ENCODE measurements at regions not wholly inside any gene's neighbourhood (a gene's known extent, or its start where the extent isn't known, plus 50 kb on each side); places are given as distances from the start of the nearest gene placed in this dataset.

- DNase-seq (ENCODE audit: low read depth, low spot score): no peak
- H3K27ac ChIP-seq: no peak overlapping the region
Observed at GRCh38 chr5:24916863-24917262, 272.1 kb upstream of the CDH10 start.

- no peak for DNase-seq (ENCODE audit: low read depth, low spot score)
- H3K27ac ChIP-seq: no peak overlapping the region
Observed at GRCh38 chr5:24909210-24909609, 264.4 kb upstream of the CDH10 start.

DNA sequence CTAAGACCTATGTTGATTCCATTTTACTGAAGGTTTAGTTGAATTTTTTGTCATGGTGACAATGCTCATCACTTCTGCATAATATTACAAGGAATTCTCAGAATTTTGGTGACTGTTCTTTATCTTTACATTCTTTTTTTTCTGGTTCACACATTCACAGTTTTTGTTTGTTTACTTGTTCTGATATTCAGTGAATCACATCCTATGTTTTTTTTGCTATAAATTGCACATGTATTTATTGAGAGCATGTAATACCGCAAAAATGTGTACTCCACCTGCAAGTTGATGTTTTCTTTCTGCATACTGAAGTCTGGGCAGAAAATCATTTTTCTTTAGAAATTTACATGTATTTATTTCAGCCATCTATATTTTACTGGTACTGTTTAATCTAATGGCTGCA is 261.9 kb upstream of the CDH10 start:
- DNase-seq (ENCODE audit: low read depth, low spot score): no peak
- H3K27ac ChIP-seq: no peak overlapping the region

DNA sequence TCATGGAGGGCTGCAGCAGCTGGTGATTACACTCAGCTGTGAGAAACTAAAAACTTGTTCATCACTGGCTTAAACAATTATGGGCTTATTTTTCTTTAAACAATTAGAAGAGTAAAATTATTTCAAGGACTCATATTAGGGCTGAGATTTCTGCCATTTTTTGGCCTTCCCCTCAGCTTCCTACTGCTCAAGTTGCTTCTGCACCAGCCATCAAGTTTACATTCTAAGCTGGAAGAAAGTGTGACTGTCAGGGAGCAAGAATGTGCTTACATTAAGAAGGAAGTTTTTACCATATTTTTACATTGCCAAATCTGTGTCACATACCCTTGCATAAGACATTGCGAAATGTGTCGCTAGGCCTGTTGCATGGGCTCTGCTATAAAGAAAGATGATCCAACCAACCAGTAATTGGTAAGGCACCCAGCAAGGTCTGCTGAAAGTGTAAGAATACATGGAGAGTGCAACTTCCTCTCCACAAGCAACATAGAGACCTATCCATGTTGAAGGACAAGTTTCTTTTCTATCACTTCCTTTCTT is 260.3 kb upstream of the CDH10 start:
- no peak for DNase-seq (ENCODE audit: low read depth, low spot score)
- no peak overlapping the region for H3K27ac ChIP-seq

DNA sequence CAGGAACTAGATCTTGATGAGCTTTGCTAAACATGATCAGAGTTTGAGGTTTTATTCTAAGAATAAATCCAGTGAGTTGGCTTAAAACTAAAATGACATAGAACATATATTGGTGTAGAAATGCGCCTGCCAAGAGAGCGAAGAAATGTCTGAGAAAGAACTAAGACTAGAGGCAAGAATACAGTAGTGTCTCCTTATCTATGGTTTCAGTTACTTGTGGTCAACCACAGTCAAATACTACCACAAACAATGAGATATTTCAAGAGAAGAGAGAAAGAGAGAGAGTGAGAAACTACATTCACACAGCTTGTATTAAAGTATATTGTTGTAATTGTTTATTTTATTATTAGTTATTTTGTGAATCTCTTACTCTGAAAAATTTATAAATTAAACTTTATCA is 254.4 kb upstream of the CDH10 start:
- no peak for DNase-seq (ENCODE audit: low read depth, low spot score)
- no peak overlapping the region for H3K27ac ChIP-seq

DNA sequence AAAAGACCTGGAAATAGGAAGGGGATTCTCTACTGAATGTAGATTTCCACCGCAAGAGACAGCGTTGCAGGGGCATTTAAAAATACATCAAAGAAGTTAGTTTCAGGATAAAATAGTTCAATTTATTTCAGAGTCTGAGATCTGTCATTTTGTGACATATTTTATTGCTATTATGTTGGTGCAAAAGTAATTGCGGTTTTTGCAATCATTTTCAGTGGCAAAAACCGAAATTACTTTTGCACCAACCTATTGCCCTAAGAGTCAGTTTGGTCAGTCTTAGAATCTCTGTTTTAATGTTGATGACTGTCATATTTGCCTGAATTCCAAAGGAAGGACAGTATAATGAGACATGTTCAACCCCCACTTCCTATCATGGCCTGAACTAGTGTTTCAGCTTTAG is 219.5 kb upstream of the CDH10 start:
- DNase-seq (ENCODE audit: low read depth, low spot score): no peak
- no peak overlapping the region for H3K27ac ChIP-seq

GRCh38 chr5:24862117-24862516 is 217.3 kb upstream of the CDH10 start:
- no peak for DNase-seq (ENCODE audit: low read depth, low spot score)
- no peak overlapping the region for H3K27ac ChIP-seq

DNA sequence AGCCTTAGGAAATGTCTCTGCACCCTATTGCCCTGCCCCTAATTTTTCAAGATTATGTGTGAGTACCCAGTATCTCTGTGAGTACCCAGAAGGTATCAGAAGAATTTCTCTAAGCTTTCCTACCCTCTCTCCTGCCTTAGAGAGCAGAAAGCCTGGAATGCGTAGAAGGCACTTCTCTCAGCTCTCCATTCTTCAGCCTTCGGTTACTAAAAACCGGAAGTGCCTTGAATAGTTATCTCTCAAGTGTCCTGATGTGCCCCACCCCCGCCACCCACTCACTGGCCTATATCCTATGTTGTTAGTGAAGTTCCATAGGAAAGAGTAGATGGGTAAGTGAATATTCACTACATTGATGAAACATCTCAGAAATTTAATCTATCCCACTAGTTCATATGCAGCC is 210.7 kb upstream of the CDH10 start:
- DNase-seq (ENCODE audit: low read depth, low spot score): no peak
- no peak overlapping the region for H3K27ac ChIP-seq

- no peak overlapping the region for H3K27ac ChIP-seq
- no peak for DNase-seq (ENCODE audit: low read depth, low spot score)
Observed at GRCh38 chr5:24854850-24855249, 210.1 kb upstream of the CDH10 start.

- no peak for DNase-seq (ENCODE audit: low read depth, low spot score)
- H3K27ac ChIP-seq: no peak overlapping the region
Observed at GRCh38 chr5:24854350-24854749, 209.6 kb upstream of the CDH10 start.

DNA sequence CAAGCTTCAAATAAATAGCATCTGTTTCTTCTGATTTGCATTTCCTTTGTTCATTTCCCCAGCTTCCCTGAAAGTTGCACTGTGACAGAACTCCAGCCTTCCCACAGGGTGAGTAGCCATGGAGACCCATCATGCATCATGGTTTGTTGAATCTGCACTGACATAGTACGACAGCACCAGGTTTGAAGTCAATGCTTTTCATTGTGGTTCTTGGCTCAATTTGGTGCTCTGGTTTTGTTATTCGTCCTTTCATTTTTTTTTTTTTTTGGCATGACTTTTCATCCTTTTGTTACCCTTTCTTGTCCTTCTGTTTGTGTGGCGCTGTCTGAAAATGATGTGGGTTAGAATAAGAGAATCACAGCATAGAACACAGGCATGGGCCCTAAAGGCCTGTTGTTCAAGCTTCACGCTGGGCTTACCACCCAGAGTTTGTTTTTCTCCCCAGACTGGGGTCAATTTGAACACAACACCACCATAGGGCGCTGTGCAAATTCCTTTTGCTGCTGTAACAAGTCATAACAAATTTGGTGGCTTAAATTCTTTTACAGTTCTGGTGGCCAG is 206.2 kb upstream of the CDH10 start:
- no peak overlapping the region for H3K27ac ChIP-seq
- DNase-seq (ENCODE audit: low read depth, low spot score): no peak

- no peak for DNase-seq (ENCODE audit: low read depth, low spot score)
- no peak overlapping the region for H3K27ac ChIP-seq
Observed at GRCh38 chr5:24849210-24849609, 204.4 kb upstream of the CDH10 start.

- no peak overlapping the region for H3K27ac ChIP-seq
- DNase-seq (ENCODE audit: low read depth, low spot score): no peak
Observed at GRCh38 chr5:24831989-24832388, 187.2 kb upstream of the CDH10 start.

DNA sequence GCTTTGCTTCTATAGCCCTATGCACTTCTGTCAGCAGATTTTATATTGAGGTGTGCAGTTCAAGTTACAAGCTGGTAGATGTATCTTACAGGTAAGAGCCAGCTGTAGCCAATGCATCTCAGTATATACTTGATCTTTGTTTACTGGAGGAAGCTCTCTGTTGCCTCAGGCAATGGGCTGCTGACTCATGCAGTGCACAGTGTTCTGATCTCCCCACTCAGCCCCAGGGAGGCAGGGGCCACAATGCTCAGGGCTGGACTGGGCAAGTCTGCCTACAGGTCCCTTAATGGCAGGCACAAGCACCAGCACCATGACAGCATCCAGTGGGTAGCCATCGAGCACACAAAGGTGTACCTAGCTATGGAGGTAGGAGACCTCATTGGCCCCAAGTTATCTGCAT is 178.8 kb upstream of the CDH10 start:
- DNase-seq (ENCODE audit: low read depth, low spot score): no peak
- H3K27ac ChIP-seq: no peak overlapping the region

GRCh38 chr5:24819841-24820240 is 175.1 kb upstream of the CDH10 start:
- no peak for DNase-seq (ENCODE audit: low read depth, low spot score)
- no peak overlapping the region for H3K27ac ChIP-seq

GRCh38 chr5:24817966-24818365 is 173.2 kb upstream of the CDH10 start:
- no peak overlapping the region for H3K27ac ChIP-seq
- DNase-seq (ENCODE audit: low read depth, low spot score): no peak

GRCh38 chr5:24816206-24816605 is 171.4 kb upstream of the CDH10 start:
- DNase-seq (ENCODE audit: low read depth, low spot score): no peak
- no peak overlapping the region for H3K27ac ChIP-seq

DNA sequence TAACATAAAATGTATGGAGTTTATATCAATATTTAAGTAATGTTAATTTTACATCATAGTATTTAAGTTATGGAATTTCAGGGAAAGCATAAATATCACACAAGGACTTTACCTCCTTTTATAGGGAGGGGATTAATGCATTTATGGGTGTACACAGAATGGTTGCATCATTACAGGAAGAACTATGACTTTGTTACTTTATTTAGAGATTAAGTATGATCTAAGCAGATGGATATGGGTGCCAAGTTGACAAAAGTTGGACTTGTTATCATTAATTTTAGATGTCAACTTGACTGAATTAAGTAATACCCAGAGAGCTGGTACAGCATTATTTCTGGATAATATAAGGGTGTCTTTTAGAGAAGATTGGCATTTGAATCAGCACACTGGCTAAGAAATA is 160.5 kb upstream of the CDH10 start:
- no peak overlapping the region for H3K27ac ChIP-seq
- DNase-seq (ENCODE audit: low read depth, low spot score): no peak

DNA sequence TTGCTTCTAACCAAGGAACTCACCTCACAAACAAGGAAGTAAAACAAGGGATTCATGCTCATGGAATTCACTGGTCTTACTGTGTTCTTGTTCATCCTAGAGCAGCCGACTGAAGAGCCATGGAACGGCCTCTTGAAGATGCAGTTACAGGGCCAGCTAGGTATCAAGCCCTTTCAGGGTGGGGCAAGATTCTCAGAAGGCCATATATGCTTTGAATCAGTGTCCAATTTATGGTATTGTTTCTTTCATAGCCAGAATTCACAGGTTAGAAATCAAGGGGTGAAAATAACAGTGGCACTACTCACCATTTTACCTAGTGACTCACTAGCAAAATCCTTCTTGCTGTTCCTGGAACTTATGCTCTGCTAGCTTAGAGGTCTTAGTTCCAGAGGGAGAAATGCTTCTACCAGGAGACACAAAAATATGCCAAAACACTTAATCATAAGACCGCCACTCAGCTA is 159.5 kb upstream of the CDH10 start:
- peak overlapping the region; percentile 18 for H3K27ac ChIP-seq
- no peak for DNase-seq (ENCODE audit: low read depth, low spot score)

GRCh38 chr5:24791326-24791725 is 146.5 kb upstream of the CDH10 start:
- H3K27ac ChIP-seq: no peak overlapping the region
- no peak for DNase-seq (ENCODE audit: low read depth, low spot score)

DNA sequence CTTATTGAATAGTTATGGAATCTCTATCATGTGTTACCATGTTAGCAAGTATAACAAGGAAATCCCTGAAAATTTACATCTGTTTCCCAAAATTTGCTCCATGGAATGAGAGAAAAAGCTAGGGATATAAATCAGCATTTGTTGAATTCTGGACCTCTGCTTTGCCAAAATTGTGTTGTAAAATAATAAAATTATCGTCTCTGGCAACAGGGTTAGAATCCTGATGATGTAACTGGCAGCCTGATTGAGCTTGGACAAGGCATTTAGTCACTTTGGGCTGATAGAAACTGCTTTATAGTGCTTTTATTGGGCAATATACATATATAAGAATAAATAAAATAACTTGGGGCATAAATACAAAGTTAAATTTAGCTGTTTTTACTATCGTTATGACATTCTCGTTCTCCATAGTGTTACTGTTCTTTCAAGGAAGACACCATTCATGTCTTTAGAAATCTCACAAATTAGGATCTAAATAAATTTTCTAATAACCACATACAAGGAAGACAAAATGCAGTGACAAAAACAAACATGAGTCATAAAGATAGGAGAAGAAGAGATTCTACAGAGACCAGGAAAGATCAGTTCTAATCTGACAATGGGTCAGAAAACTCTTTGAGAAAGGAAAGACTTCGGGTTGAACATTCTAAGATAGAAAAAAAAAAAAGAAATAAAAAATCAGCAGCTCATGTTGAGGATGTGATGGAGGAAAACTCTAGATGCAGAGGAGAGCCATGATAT is 145.0 kb upstream of the CDH10 start:
- DNase-seq (ENCODE audit: low read depth, low spot score): no peak
- peak overlapping the region; percentile 16 for H3K27ac ChIP-seq
